Brain microvascular endothelial cell (primary cell): ENCODE measurements at regions not wholly inside any gene's neighbourhood (a gene's known extent, or its start where the extent isn't known, plus 50 kb on each side); places are given as distances from the start of the nearest gene placed in this dataset.

Source experiments
- DNase-seq: peaks from one replicate; pipeline ENCODE4 v3.0.0-alpha.2; 2020
- H3K27ac ChIP-seq: fragments of 250-450 bp; sonication (Bioruptor Pico); 2 replicates; pipeline ENCODE4 v1.5.1; 2020; ENCODE audit warnings: mild to moderate bottlenecking, moderate library complexity
- H3K27me3 ChIP-seq: fragments of 250-450 bp; sonication (Bioruptor Pico); replicated peaks from 2 replicates; pipeline ENCODE4 v1.5.1; 2020; ENCODE audit warnings: mild to moderate bottlenecking
- H3K36me3 ChIP-seq: fragments of 250-450 bp; sonication (Bioruptor Pico); replicated peaks from 2 replicates; pipeline ENCODE4 v1.5.1; 2020; ENCODE audit warnings: mild to moderate bottlenecking
- H3K4me3 ChIP-seq: 2 replicates; pipeline ENCODE4 v1.5.1; 2011; ENCODE audit warnings: low read depth, mild to moderate bottlenecking, control low read depth, low read length, moderate library complexity
- in situ Hi-C: cut with HindIII; loops from 2 replicates; pipeline ENCODE4 v1.10.0; 2017; ENCODE audit warnings: low sequenced_read_pairs, low pct_ligation_motif_present
- TF ChIP-seq, protein P1 (sequence below): IDR thresholded peaks from 2 replicates; pipeline ENCODE4 v1.5.1; 2011; ENCODE audit warnings: low read depth, mild to moderate bottlenecking, moderate library complexity, low read length, control low read depth, inconsistent platforms; ENCODE audit errors: missing control alignments

DNA sequence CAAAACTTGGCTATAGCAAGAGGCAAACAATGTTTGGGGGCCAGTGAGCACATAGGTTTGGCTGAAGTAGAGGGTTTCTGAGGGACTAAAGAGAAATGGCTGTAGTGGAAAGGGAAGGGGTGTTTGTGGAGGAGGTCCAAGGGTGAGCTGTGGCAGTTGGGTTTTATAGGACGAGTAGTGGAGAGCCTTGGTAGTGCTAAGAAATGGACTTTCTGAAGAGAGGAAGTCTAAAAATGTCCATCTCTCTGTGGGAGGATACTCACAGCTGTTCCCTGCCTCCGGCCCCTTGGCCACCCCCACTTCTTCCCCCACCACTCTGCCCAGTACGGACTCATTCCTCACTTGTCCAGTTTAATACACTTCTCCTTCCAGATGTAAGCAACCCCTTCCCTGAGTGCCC lies 64.3 kb downstream of the ZNF22 start:
- Histone ChIP-seq H3K4me3 (no peak overlapping the region), H3K27me3 (no peaks in the 10 kb centered on the region), H3K27ac (no peak overlapping the region), H3K36me3 (no peaks in the 10 kb centered on the region)
- DNase-seq: no peak
- in situ Hi-C loops: no loop called here
- TF ChIP-seq, protein P1, sequence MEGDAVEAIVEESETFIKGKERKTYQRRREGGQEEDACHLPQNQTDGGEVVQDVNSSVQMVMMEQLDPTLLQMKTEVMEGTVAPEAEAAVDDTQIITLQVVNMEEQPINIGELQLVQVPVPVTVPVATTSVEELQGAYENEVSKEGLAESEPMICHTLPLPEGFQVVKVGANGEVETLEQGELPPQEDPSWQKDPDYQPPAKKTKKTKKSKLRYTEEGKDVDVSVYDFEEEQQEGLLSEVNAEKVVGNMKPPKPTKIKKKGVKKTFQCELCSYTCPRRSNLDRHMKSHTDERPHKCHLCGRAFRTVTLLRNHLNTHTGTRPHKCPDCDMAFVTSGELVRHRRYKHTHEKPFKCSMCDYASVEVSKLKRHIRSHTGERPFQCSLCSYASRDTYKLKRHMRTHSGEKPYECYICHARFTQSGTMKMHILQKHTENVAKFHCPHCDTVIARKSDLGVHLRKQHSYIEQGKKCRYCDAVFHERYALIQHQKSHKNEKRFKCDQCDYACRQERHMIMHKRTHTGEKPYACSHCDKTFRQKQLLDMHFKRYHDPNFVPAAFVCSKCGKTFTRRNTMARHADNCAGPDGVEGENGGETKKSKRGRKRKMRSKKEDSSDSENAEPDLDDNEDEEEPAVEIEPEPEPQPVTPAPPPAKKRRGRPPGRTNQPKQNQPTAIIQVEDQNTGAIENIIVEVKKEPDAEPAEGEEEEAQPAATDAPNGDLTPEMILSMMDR: no peak

DNA sequence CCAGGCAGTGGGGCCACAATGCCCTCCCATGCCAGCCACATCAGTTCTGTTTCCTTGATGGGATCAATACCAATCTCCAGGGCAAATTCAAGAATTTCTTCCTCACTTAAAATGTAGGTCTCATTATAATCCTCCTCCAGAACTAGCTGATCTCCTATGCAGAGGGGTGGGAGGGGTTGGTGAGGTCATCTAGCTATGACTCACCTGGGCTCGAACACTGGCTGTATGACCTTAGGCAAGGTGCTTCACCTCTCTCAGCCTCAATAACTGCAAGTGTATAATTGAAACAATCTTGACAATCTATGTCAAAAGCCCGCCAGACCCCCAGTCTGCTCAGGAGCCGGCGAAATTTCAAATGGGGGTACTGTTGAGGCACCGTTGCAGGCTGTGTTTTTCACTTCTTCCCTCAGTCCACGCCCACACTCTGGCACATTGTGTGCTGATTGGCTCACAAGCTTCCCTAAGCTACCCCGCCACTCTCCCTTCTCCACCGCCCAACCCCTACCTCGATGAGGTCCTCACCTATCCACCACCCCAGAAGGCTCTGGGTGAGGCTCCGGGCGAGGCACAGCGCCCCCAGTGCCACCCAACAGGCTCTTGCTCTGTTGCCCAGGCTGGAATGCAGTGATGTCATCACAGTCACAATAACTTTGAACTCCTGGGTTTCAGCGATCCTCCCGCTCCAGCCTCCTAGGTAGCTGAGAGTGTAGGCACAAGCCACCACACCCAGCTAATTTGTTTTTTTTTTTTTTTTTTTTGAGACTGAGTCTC lies 70.5 kb downstream of the ZNF22 start:
- Histone ChIP-seq H3K27me3 (no peaks in the 10 kb centered on the region), H3K36me3 (no peaks in the 10 kb centered on the region), H3K27ac (no peak overlapping the region), H3K4me3 (no peak overlapping the region)
- TF ChIP-seq, protein P1: no peak
- in situ Hi-C loops: no loop called here
- DNase-seq: no peak

DNA sequence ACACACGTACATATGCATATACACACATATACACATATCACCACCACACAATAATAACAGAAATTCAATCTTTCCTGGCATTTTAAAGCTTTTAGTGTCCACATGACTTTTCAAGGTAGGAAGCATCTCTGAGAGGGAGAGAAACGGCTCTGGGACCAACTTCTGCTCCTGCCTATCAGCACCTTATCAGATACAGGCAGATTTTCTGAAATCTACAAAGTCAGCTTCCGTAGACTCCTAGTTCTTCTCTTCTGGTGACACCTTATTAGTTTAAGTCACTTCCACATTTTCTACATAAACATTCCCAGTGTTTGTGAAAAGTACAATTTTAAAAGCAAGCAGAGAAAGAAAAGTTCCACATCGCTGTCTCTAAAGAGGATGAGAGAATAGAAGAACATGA lies 74.5 kb downstream of the ZNF22 start:
- DNase-seq: no peak
- Histone ChIP-seq H3K4me3 (no peak overlapping the region), H3K27ac (no peak overlapping the region), H3K36me3 (no peaks in the 10 kb centered on the region), H3K27me3 (peaks cover 2% of the 10 kb centered on the region)
- TF ChIP-seq, protein P1: no peak
- in situ Hi-C loops: no loop called here

DNA sequence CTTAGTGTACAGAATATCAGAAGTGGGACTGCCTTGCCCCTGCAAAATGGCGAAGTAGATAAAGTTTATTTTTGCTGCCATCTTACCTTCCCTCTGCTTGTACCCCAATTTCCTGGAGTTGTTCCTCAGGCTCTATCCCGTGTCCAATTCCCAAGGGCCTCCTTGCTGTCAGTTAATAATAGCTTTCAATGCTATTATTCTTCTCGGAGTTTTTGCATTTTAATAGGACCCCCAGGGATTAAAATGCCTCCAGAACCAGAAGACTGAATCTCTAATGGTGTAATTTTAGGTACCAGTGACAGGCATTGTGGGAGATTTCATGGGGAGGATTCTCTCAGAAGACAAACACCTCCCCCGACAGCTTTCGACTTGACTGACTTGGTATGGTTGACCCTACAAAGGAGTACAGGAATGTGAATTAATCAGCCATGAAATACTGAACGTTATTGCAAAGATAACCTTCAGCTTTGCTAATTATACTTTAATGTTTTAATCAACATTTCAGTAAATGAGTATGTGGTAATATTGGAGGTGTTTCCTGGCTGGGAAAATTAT lies 75.2 kb downstream of the ZNF22 start:
- in situ Hi-C loops: no loop called here
- TF ChIP-seq, protein P1: no peak
- DNase-seq: no peak
- Histone ChIP-seq H3K4me3 (no peak overlapping the region), H3K27ac (no peak overlapping the region), H3K27me3 (peaks cover 2% of the 10 kb centered on the region), H3K36me3 (no peaks in the 10 kb centered on the region)

DNA sequence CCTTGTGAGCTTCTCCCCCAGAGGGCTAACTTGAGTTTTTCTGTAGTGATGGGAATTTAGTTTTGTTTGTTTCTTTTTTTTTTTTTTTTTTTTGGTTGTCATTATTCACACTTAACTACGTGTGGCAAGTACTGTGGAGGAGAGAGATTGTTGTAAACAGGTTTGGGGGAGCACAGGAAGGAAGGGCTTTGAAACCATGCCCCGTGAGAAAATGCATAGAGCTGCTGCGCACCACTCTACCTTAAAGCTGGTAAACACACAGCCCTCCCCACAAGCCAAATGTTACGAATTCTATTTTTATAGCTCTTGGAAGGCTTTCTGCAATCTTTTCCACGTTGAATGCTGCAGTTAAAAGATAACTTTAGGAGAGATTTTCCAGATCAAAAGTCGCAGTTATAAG lies 76.2 kb downstream of the ZNF22 start:
- no peak for DNase-seq
- TF ChIP-seq, protein P1: no peak
- H3K36me3 ChIP-seq: no peaks in the 10 kb centered on the region
- H3K27me3 ChIP-seq: peaks cover 2% of the 10 kb centered on the region
- no peak overlapping the region for H3K4me3 ChIP-seq
- in situ Hi-C loops: no loop called here
- no peak overlapping the region for H3K27ac ChIP-seq
